Liver (tissue), 8 donors: ENCODE measurements at regions not wholly inside any gene's neighbourhood (a gene's known extent, or its start where the extent isn't known, plus 50 kb on each side); places are given as distances from the start of the nearest gene placed in this dataset.

Experiments
- DNase-seq: peaks from one replicate; pipeline ENCODE4 v3.0.0-alpha.2; 2017; ENCODE audit warnings: low spot score
- H3K27ac ChIP-seq, 2 donors: one replicate each; pipeline ENCODE4 v1.7.0; 2013; ENCODE audit warnings: inconsistent platforms in 2 of 2, low read length in 2 of 2, control low read depth in 1 of 2, low read depth in 1 of 2, mild to moderate bottlenecking in 1 of 2
- H3K27me3 ChIP-seq, 4 donors: one replicate each; pipeline versions ENCODE4 v1.6.1 to v1.7.0; 2013; ENCODE audit warnings: low read length in 3 of 4, inconsistent platforms in 1 of 4, mild to moderate bottlenecking in 1 of 4, moderate library complexity in 1 of 4; ENCODE audit not compliant: control insufficient read depth in 4 of 4, insufficient read depth in 4 of 4
- H3K36me3 ChIP-seq, 4 donors: one replicate each; pipeline versions ENCODE4 v1.6.1 to v1.7.0; 2013; ENCODE audit warnings: low read length in 3 of 4, mild to moderate bottlenecking in 3 of 4, low read depth in 1 of 4, moderate library complexity in 1 of 4; ENCODE audit not compliant: control insufficient read depth in 4 of 4, insufficient read depth in 3 of 4
- H3K4me1 ChIP-seq, 4 donors: one replicate each; pipeline versions ENCODE4 v1.6.1 to v1.7.0; 2013; ENCODE audit warnings: low read length in 3 of 4, mild to moderate bottlenecking in 3 of 4, moderate library complexity in 1 of 4; ENCODE audit not compliant: control insufficient read depth in 4 of 4, insufficient read depth in 4 of 4
- H3K4me3 ChIP-seq, 3 donors: one replicate each; pipeline versions ENCODE4 v1.6.1 to v1.7.0; 2013; ENCODE audit warnings: low read length in 3 of 3, control low read depth in 1 of 3, low read depth in 1 of 3, mild to moderate bottlenecking in 1 of 3
- H3K9ac ChIP-seq, 2 donors: one replicate each; pipeline ENCODE4 v1.7.0; 2013; ENCODE audit warnings: low read length in 2 of 2, mild to moderate bottlenecking in 2 of 2, moderate library complexity in 2 of 2, control low read depth in 1 of 2, low read depth in 1 of 2
- H3K9me3 ChIP-seq, 4 donors: one replicate each; pipeline versions ENCODE4 v1.6.1 to v1.7.0; 2013; ENCODE audit warnings: low read length in 3 of 4; ENCODE audit not compliant: control insufficient read depth in 4 of 4
- ATF3 ChIP-seq: IDR thresholded peaks from 2 replicates; pipeline ENCODE4 v1.6.1; 2016; ENCODE audit warnings: antibody characterized with exemption
- CTCF ChIP-seq: fragments of 150-350 bp; IDR thresholded peaks from 2 replicates; pipeline ENCODE4 v1.5.1; 2017; ENCODE audit warnings: improper control_type of control experiment, low read depth, low read length; ENCODE audit not compliant: missing input control
- GABPA ChIP-seq, 2 donors: IDR thresholded peaks in 1 of 2; conservative IDR thresholded peaks in 1 of 2; 2 replicates each; pipeline ENCODE4 v1.6.1; 2016; ENCODE audit warnings: antibody characterized with exemption in 2 of 2, mild to moderate bottlenecking in 1 of 2, moderate library complexity in 1 of 2
- HNF4A ChIP-seq, 2 donors: conservative IDR thresholded peaks; 2 replicates each; pipeline ENCODE4 v1.6.1; 2016; ENCODE audit warnings: antibody characterized with exemption in 2 of 2, mild to moderate bottlenecking in 2 of 2
- HNF4G ChIP-seq: IDR thresholded peaks from 2 replicates; pipeline ENCODE4 v1.6.1; 2016; ENCODE audit warnings: antibody characterized with exemption
- MAX ChIP-seq: IDR thresholded peaks from 2 replicates; pipeline ENCODE4 v1.6.1; 2016; ENCODE audit warnings: antibody characterized with exemption
- RXRA ChIP-seq, 2 donors: IDR thresholded peaks; 2 replicates each; pipeline ENCODE4 v1.6.1; 2017 to 2018; ENCODE audit warnings: antibody characterized with exemption in 2 of 2, mild to moderate bottlenecking in 1 of 2
- SP1 ChIP-seq: IDR thresholded peaks from 2 replicates; pipeline ENCODE4 v1.6.1; 2018; ENCODE audit warnings: antibody characterized with exemption, mild to moderate bottlenecking
- YY1 ChIP-seq: IDR thresholded peaks from 2 replicates; pipeline ENCODE4 v1.6.1; 2016; ENCODE audit warnings: antibody characterized with exemption, mild to moderate bottlenecking
- WGBS: extraction: QIAGEN DNeasy Blood & Tissue Kit; methylation state at CpG from one replicate; pipeline ENCODE4 v1.1.7; 2013; 5-methylcytosine and 5-hydroxymethylcytosine counted together
- TF ChIP-seq, protein P1 (sequence below): IDR thresholded peaks from 2 replicates; pipeline ENCODE4 v1.6.1; 2016; ENCODE audit warnings: antibody characterized with exemption, mild to moderate bottlenecking
- TF ChIP-seq, protein P2 (sequence below): IDR thresholded peaks from 2 replicates; pipeline ENCODE4 v1.6.1; 2016; ENCODE audit warnings: antibody characterized with exemption
- donor health status: healthy.
- donor health status: healthy.
- donor health status: healthy.
- donor health status: healthy.
- donor health status: healthy.

- TF ChIP-seq, protein P1, sequence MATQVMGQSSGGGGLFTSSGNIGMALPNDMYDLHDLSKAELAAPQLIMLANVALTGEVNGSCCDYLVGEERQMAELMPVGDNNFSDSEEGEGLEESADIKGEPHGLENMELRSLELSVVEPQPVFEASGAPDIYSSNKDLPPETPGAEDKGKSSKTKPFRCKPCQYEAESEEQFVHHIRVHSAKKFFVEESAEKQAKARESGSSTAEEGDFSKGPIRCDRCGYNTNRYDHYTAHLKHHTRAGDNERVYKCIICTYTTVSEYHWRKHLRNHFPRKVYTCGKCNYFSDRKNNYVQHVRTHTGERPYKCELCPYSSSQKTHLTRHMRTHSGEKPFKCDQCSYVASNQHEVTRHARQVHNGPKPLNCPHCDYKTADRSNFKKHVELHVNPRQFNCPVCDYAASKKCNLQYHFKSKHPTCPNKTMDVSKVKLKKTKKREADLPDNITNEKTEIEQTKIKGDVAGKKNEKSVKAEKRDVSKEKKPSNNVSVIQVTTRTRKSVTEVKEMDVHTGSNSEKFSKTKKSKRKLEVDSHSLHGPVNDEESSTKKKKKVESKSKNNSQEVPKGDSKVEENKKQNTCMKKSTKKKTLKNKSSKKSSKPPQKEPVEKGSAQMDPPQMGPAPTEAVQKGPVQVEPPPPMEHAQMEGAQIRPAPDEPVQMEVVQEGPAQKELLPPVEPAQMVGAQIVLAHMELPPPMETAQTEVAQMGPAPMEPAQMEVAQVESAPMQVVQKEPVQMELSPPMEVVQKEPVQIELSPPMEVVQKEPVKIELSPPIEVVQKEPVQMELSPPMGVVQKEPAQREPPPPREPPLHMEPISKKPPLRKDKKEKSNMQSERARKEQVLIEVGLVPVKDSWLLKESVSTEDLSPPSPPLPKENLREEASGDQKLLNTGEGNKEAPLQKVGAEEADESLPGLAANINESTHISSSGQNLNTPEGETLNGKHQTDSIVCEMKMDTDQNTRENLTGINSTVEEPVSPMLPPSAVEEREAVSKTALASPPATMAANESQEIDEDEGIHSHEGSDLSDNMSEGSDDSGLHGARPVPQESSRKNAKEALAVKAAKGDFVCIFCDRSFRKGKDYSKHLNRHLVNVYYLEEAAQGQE = no peak
- TF ChIP-seq CTCF (no peak), GABPA (IDR thresholded peaks at IDR 0.05 in 1 of 2, conservative IDR thresholded peaks at IDR 0.05 in 1 of 2) (no peak)
These were observed 771.6 kb upstream of the NR2F2 start (continued) for GRCh38 chr15:95558916-95559315.

- TF ChIP-seq, protein P2, sequence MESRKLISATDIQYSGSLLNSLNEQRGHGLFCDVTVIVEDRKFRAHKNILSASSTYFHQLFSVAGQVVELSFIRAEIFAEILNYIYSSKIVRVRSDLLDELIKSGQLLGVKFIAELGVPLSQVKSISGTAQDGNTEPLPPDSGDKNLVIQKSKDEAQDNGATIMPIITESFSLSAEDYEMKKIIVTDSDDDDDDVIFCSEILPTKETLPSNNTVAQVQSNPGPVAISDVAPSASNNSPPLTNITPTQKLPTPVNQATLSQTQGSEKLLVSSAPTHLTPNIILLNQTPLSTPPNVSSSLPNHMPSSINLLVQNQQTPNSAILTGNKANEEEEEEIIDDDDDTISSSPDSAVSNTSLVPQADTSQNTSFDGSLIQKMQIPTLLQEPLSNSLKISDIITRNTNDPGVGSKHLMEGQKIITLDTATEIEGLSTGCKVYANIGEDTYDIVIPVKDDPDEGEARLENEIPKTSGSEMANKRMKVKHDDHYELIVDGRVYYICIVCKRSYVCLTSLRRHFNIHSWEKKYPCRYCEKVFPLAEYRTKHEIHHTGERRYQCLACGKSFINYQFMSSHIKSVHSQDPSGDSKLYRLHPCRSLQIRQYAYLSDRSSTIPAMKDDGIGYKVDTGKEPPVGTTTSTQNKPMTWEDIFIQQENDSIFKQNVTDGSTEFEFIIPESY = no peak
- TF ChIP-seq YY1 = no peak
- TF ChIP-seq HNF4A (conservative IDR thresholded peaks at IDR 0.05) = no peak
- no peak for TF ChIP-seq RXRA (IDR thresholded peaks at IDR 0.05)
- TF ChIP-seq GABPA (IDR thresholded peaks at IDR 0.05 in 1 of 2, conservative IDR thresholded peaks at IDR 0.05 in 1 of 2) = no peak
- 88% methylated on average over 7 of the region's 7 CpGs for WGBS
- H3K4me3 ChIP-seq = no peak overlapping the region
- DNase-seq = no peak
- no peaks in the 10 kb centered on the region for H3K9me3 ChIP-seq
- no peak overlapping the region for H3K27ac ChIP-seq
- H3K4me1 ChIP-seq = no peaks in the 10 kb centered on the region
- H3K36me3 ChIP-seq = no peaks in the 10 kb centered on the region
- no peaks in the 10 kb centered on the region for H3K27me3 ChIP-seq
- no peak overlapping the region for H3K9ac ChIP-seq
These were observed 770.6 kb upstream of the NR2F2 start for GRCh38 chr15:95559875-95560394.

- H3K27ac ChIP-seq = no peak overlapping the region
- DNase-seq = no peak
- H3K27me3 ChIP-seq = no peaks in the 10 kb centered on the region
- no peak overlapping the region for H3K9ac ChIP-seq
- no peaks in the 10 kb centered on the region for H3K4me1 ChIP-seq
- no peaks in the 10 kb centered on the region for H3K9me3 ChIP-seq
- no peak overlapping the region for H3K4me3 ChIP-seq
- 40% methylated on average over 2 of the region's 2 CpGs for WGBS
- no peak for TF ChIP-seq CTCF
- TF ChIP-seq RXRA (IDR thresholded peaks at IDR 0.05) = no peak
- no peak for TF ChIP-seq HNF4G
- TF ChIP-seq ATF3 = no peak
- TF ChIP-seq MAX = no peak
- no peak for TF ChIP-seq SP1
- TF ChIP-seq, protein P1 = no peak
- no peaks in the 10 kb centered on the region for H3K36me3 ChIP-seq
These were observed 769.0 kb upstream of the NR2F2 start for GRCh38 chr15:95561463-95561862.
